ENCODE measurements at regions not wholly inside any gene's neighbourhood (a gene's known extent, or its start where the extent isn't known, plus 50 kb on each side); places are given as distances from the start of the nearest gene placed in this dataset.

DNA sequence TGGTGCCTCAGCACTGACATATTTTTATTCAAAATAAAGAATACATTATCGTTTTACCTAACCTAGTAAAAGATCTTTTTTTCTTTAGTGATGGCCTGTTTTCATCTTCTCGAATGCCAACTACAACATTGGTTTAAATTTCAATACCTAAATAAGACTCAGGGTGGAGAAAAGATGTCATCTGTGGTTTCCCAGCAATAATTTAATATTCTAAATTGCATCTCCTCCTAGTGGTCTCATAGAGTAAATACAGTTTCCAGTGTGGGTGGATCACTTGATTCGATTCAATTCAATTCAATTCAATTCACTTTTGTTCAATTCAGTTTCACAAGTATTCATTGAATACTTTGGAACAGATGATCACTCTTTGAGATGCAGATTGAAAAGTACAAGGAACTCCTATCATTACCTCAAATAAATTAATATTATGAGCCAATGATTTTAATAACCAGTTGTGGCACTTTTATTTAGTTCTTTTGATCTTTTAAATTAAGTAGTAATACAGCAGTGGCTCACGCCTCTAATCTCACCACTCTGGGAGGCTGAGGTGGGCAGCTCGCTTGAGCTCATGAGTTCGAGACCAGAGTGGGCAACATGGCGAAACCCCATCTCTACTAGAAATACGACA, 427.2 kb downstream of the FAT4 start:
- TF ChIP-seq CTCF (IDR thresholded peaks at IDR 0.05; ENCODE audit: low read length) = peak; percentile 53
- no peak for TF ChIP-seq EZH2 (optimal IDR thresholded peaks at IDR 0.05; ENCODE audit: low read depth, low read length)
